HCT116 (cell line): ENCODE measurements at regions not wholly inside any gene's neighbourhood (a gene's known extent, or its start where the extent isn't known, plus 50 kb on each side); places are given as distances from the start of the nearest gene placed in this dataset.

Experiments
- ATAC-seq: fragments of 200-7000 bp; cut with Tn5 transposase; 2 replicates; pipeline ENCODE4 v1.9.1; 2020; ENCODE audit warnings: mild to moderate bottlenecking, moderate library complexity
- BruUV-seq: library from RNA; stranded (reverse); fragments of 400-500 nt; replicated peaks from 2 replicates; lab custom pipeline; 2021; lab: Mats Ljungman, UMichigan
- CTCF ChIA-PET: fragments of 300-600 bp; sonication (Branson Sonifier 250); formaldehyde crosslinking; loops from one replicate; lab custom pipeline; 2021; ENCODE audit warnings: antibody characterized with exemption; lab: Charles Lee
- POLR2A ChIA-PET: fragments of 300-600, 350-600 bp; sonication (Branson Sonifier 250); formaldehyde crosslinking; loops from one replicate; lab custom pipeline; 2021; ENCODE audit warnings: antibody characterized with exemption; lab: Charles Lee
- RAD21 ChIA-PET, 2 experiments: fragments of 300-600 bp; sonication (Branson Sonifier 250); formaldehyde crosslinking; loops; one replicate each; lab custom pipeline; 2023; ENCODE audit warnings: low total read pairs in 2 of 2; ENCODE audit not compliant: uncharacterized antibody in 2 of 2, unreplicated experiment in 2 of 2, low non-redundant PET in 1 of 2; lab: Charles Lee
- DNase-seq: peaks from one replicate; pipeline ENCODE4 v3.0.0-alpha.2; 2010; ENCODE audit warnings: low read depth, low spot score
- H2AFZ ChIP-seq: fragments of 200-600 bp; shearing (Covaris generic), sonication (generic); 2 replicates; pipeline ENCODE4 v1.6.1; 2017; ENCODE audit warnings: low read depth, mixed run types, mixed read lengths, antibody characterized with exemption, low read length; ENCODE audit not compliant: poor library complexity, severe bottlenecking
- H3K27ac ChIP-seq: 2 replicates; pipeline ENCODE4 v1.5.1; 2012; ENCODE audit warnings: low read depth, low read length
- H3K27me3 ChIP-seq: fragments of 200-600 bp; sonication (generic); 2 replicates; pipeline ENCODE4 v1.6.1; 2016; ENCODE audit warnings: mixed run types, low read length, mixed read lengths; ENCODE audit not compliant: insufficient read depth
- H3K36me3 ChIP-seq, 2 experiments: fragments of 200-500 bp in 1 of 2; fragments of 200-600 bp in 1 of 2; sonication (Bioruptor generic) in 1 of 2; sonication (generic) in 1 of 2; 2 replicates each; pipeline versions ENCODE4 v1.5.1 to v1.6.1; 2014 to 2016; ENCODE audit warnings: low read length in 2 of 2, inconsistent platforms in 1 of 2, mixed read lengths in 1 of 2, mixed run types in 1 of 2; ENCODE audit not compliant: insufficient read depth in 2 of 2, control insufficient read depth in 1 of 2
- H3K4me1 ChIP-seq, 2 experiments: fragments of 200-600 bp in 1 of 2; sonication (generic) in 1 of 2; 2 replicates each; pipeline versions ENCODE4 v1.5.1 to v1.6.1; 2012 to 2017; ENCODE audit warnings: low read length in 2 of 2, inconsistent platforms in 1 of 2, mild to moderate bottlenecking in 1 of 2, mixed read lengths in 1 of 2, mixed run types in 1 of 2, moderate library complexity in 1 of 2; ENCODE audit not compliant: insufficient read depth in 2 of 2, control insufficient read depth in 1 of 2
- H3K4me2 ChIP-seq: fragments of 200-600 bp; sonication (generic); 2 replicates; pipeline ENCODE4 v1.6.1; 2017; ENCODE audit warnings: mixed run types, low read length, mixed read lengths
- H3K4me3 ChIP-seq, 2 experiments: fragments of 200-600 bp in 1 of 2; sonication (generic) in 1 of 2; replicated peaks in 1 of 2; 2 replicates each; pipeline ENCODE4 v1.5.1; 2011 to 2016; ENCODE audit warnings: low read length in 2 of 2, control low read depth in 1 of 2, low read depth in 1 of 2, mild to moderate bottlenecking in 1 of 2, mixed read lengths in 1 of 2, mixed run types in 1 of 2
- H3K79me2 ChIP-seq: fragments of 200-600 bp; sonication (generic); 2 replicates; pipeline ENCODE4 v1.6.1; 2017; ENCODE audit warnings: mild to moderate bottlenecking, mixed run types, low read length, moderate library complexity, mixed read lengths; ENCODE audit not compliant: insufficient read depth
- H3K9ac ChIP-seq: fragments of 200-600 bp; sonication (generic); 2 replicates; pipeline ENCODE4 v1.6.1; 2016; ENCODE audit warnings: low read length, mixed read lengths
- H3K9me2 ChIP-seq: fragments of 200-600 bp; sonication (generic), shearing (Covaris generic); 2 replicates; pipeline ENCODE4 v1.6.1; 2017; ENCODE audit warnings: mixed run types, mild to moderate bottlenecking, moderate library complexity; ENCODE audit not compliant: insufficient read depth
- H3K9me3 ChIP-seq, 2 experiments: fragments of 200-500 bp in 1 of 2; fragments of 200-600 bp in 1 of 2; sonication (Bioruptor generic) in 1 of 2; sonication (generic) in 1 of 2; 2 replicates each; pipeline ENCODE4 v1.6.1; 2014 to 2017; ENCODE audit warnings: low read length in 2 of 2, mixed read lengths in 2 of 2, inconsistent platforms in 1 of 2, low read depth in 1 of 2, mild to moderate bottlenecking in 1 of 2, mixed run types in 1 of 2, moderate library complexity in 1 of 2; ENCODE audit not compliant: control insufficient read depth in 1 of 2, insufficient read depth in 1 of 2
- H4K20me1 ChIP-seq: fragments of 200-600 bp; sonication (generic), shearing (Covaris generic); 2 replicates; pipeline ENCODE4 v1.6.1; 2017; ENCODE audit warnings: mixed run types, mild to moderate bottlenecking, moderate library complexity; ENCODE audit not compliant: insufficient read depth
- ATF3 ChIP-seq: IDR thresholded peaks from 2 replicates; pipeline ENCODE4 v1.6.1; 2012
- CTCF ChIP-seq, 3 experiments: fragments of 200-600 bp in 1 of 3; sonication (generic) in 1 of 3; IDR thresholded peaks in 2 of 3; conservative IDR thresholded peaks in 1 of 3; 2 replicates each; pipeline ENCODE4 v1.5.1; 2012 to 2017; ENCODE audit warnings: low read depth in 2 of 3, low read length in 2 of 3, antibody characterized with exemption in 1 of 3, borderline replicate concordance in 1 of 3, control low read depth in 1 of 3, mild to moderate bottlenecking in 1 of 3, mixed read lengths in 1 of 3, mixed run types in 1 of 3, moderate library complexity in 1 of 3; ENCODE audit not compliant: insufficient read depth in 1 of 3
- EGR1 ChIP-seq: IDR thresholded peaks from 2 replicates; pipeline ENCODE4 v1.6.1; 2012; ENCODE audit warnings: low read depth
- ELF1 ChIP-seq: IDR thresholded peaks from 2 replicates; pipeline ENCODE4 v1.6.1; 2012; ENCODE audit warnings: low read depth, borderline replicate concordance
- EZH2 ChIP-seq: fragments of 200-600 bp; sonication (generic); IDR thresholded peaks from 2 replicates; pipeline ENCODE4 v1.6.1; 2017; ENCODE audit warnings: antibody characterized with exemption, mixed run types
- EZH2phosphoT487 ChIP-seq: fragments of 200-600 bp; IDR thresholded peaks from 2 replicates; pipeline ENCODE4 v1.6.1; 2018; ENCODE audit warnings: antibody characterized with exemption, borderline replicate concordance
- MAX ChIP-seq: IDR thresholded peaks from 2 replicates; pipeline ENCODE4 v1.6.1; 2012
- RAD21 ChIP-seq: IDR thresholded peaks from 2 replicates; pipeline ENCODE4 v1.6.1; 2012; ENCODE audit warnings: low read depth, mild to moderate bottlenecking
- REST ChIP-seq: IDR thresholded peaks from 2 replicates; pipeline ENCODE4 v1.6.1; 2012; ENCODE audit warnings: low read depth
- SP1 ChIP-seq: IDR thresholded peaks from 2 replicates; pipeline ENCODE4 v1.6.1; 2012; ENCODE audit warnings: low read depth
- SRF ChIP-seq: IDR thresholded peaks from 2 replicates; pipeline ENCODE4 v1.6.1; 2012; ENCODE audit warnings: low read depth
- TCF7L2 ChIP-seq: IDR thresholded peaks from 2 replicates; pipeline ENCODE4 v1.7.0; 2011; ENCODE audit warnings: borderline replicate concordance, inconsistent platforms; ENCODE audit not compliant: insufficient read depth, insufficient read length; ENCODE audit errors: extremely low read depth
- YY1 ChIP-seq: IDR thresholded peaks from 2 replicates; pipeline ENCODE4 v1.6.1; 2011; ENCODE audit warnings: low read length, low read depth, moderate library complexity, mild to moderate bottlenecking; ENCODE audit not compliant: insufficient replicate concordance; ENCODE audit errors: extremely low read depth
- intact Hi-C: fragments of 100-400 bp; cut with micrococcal nuclease; formaldehyde crosslinking; loops from 2 replicates; pipeline ENCODE4 v1.10.0; 2022

- peaks cover 8% of the 10 kb centered on the region; the same call in 1 of the 2 replicates for H3K27me3 ChIP-seq
- no peak for ATAC-seq
- DNase-seq: no peak
- BruUV-seq: no TSS peak
- H4K20me1 ChIP-seq: no peaks in the 10 kb centered on the region
- H3K9me3 ChIP-seq: no peaks in the 10 kb centered on the region
- no peak overlapping the region for H3K4me3 ChIP-seq
- no peak overlapping the region for H3K4me2 ChIP-seq
- ChIA-PET POLR2A (no interaction called here), RAD21 (no interaction called here), CTCF (no interaction called here)
- no peaks in the 10 kb centered on the region for H3K79me2 ChIP-seq
- H2AFZ ChIP-seq: no peak overlapping the region
- H3K9ac ChIP-seq: no peak overlapping the region
- TF ChIP-seq EGR1: no peak
- TF ChIP-seq TCF7L2: no peak
- TF ChIP-seq EZH2: no peak
- no peak for TF ChIP-seq REST
- TF ChIP-seq ELF1: no peak
- intact Hi-C loops: no loop called here
- H3K36me3 ChIP-seq: no peaks in the 10 kb centered on the region
- no peaks in the 10 kb centered on the region for H3K9me2 ChIP-seq
- H3K4me1 ChIP-seq: no peaks in the 10 kb centered on the region
- H3K27ac ChIP-seq: no peak overlapping the region
Measured at GRCh38 chr2:236703373-236703709, 133.7 kb downstream of the ACKR3 start.

GRCh38 chr2:236703906-236704305, 134.3 kb downstream of the ACKR3 start:
- ATAC-seq (no peak), DNase-seq (no peak)
- Histone ChIP-seq H3K36me3 (no peaks in the 10 kb centered on the region), H3K4me1 (no peaks in the 10 kb centered on the region), H3K9me2 (no peaks in the 10 kb centered on the region), H3K4me3 (no peak overlapping the region), H3K27ac (no peak overlapping the region), H3K9ac (no peak overlapping the region), H3K79me2 (no peaks in the 10 kb centered on the region), H4K20me1 (no peaks in the 10 kb centered on the region), H2AFZ (no peak overlapping the region), H3K4me2 (no peak overlapping the region), H3K27me3 (peaks cover 3% of the 10 kb centered on the region; the same call in 1 of the 2 replicates), H3K9me3 (no peaks in the 10 kb centered on the region)
- intact Hi-C loops: no loop called here
- ChIA-PET POLR2A (no interaction called here), RAD21 (no interaction called here), CTCF (no interaction called here)
- no TSS peak for BruUV-seq
- TF ChIP-seq CTCF (IDR thresholded peaks at IDR 0.05 in 2 of 3, conservative IDR thresholded peaks at IDR 0.05 in 1 of 3; ENCODE audit: borderline replicate concordance in 1 of 3, insufficient read depth in 1 of 3, low read depth in 2 of 3, low read length in 2 of 3) (no peak), RAD21 (no peak), SRF (no peak), TCF7L2 (no peak), ATF3 (no peak), MAX (no peak), SP1 (no peak), ELF1 (no peak), YY1 (no peak), EZH2phosphoT487 (no peak)
